ENCODE measurements at regions not wholly inside any gene's neighbourhood (a gene's known extent, or its start where the extent isn't known, plus 50 kb on each side); places are given as distances from the start of the nearest gene placed in this dataset.

DNA sequence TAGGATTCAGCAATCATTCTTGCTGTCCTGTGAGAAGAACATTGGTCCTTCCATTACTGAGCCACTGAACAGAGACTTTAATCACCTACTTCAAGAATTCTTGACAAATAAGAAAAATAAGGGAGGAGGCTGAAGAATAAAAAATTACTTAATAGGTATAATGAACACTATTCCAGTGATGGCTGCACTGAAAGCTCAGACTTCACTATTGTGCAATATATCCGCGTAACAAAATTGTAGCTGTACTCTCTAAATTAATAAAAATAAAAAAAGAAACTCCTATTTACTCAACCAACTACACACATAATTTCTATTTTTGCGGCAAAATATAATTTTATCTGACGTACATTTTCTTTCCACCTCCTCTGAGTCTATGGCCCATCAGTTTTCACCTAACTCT, 2441.0 kb downstream of the PCDH7 start:
- Histone ChIP-seq H3K27ac (no peak overlapping the region), H3K9me3 (no peaks in the 10 kb centered on the region), H3K4me1 (no peaks in the 10 kb centered on the region), H3K4me2 (no peak overlapping the region), H3K4me3 (no peak overlapping the region)
- ATAC-seq: no peak
- CTCF ChIA-PET: no interaction called here
- DNase-seq (ENCODE audit: low read depth in 1 of 2, low spot score in 1 of 2): no peak
- TF ChIP-seq EHMT2 (IDR thresholded peaks at IDR 0.05; ENCODE audit: low read depth): no peak
- TF ChIP-seq KDM5A (IDR thresholded peaks at IDR 0.05): no peak
- TF ChIP-seq, protein P1, sequence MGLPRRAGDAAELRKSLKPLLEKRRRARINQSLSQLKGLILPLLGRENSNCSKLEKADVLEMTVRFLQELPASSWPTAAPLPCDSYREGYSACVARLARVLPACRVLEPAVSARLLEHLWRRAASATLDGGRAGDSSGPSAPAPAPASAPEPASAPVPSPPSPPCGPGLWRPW (IDR thresholded peaks at IDR 0.05): no peak
- TF ChIP-seq BHLHE40 (IDR thresholded peaks at IDR 0.05; ENCODE audit: low read depth, low read length): no peak
- TF ChIP-seq CBX8 (IDR thresholded peaks at IDR 0.05): no peak
- no peak for TF ChIP-seq RARB (CRISPR knock-in tag; IDR thresholded peaks at IDR 0.05)
- no peak for TF ChIP-seq MAZ (IDR thresholded peaks at IDR 0.05; ENCODE audit: borderline replicate concordance, low read depth, low read length)
- TF ChIP-seq HOXA7 (CRISPR knock-in tag; IDR thresholded peaks at IDR 0.05): no peak
- TF ChIP-seq NPAS2 (CRISPR knock-in tag; IDR thresholded peaks at IDR 0.05; ENCODE audit: borderline replicate concordance): no peak
- no peak for TF ChIP-seq JUNB (IDR thresholded peaks at IDR 0.05)
- TF ChIP-seq, protein P2, sequence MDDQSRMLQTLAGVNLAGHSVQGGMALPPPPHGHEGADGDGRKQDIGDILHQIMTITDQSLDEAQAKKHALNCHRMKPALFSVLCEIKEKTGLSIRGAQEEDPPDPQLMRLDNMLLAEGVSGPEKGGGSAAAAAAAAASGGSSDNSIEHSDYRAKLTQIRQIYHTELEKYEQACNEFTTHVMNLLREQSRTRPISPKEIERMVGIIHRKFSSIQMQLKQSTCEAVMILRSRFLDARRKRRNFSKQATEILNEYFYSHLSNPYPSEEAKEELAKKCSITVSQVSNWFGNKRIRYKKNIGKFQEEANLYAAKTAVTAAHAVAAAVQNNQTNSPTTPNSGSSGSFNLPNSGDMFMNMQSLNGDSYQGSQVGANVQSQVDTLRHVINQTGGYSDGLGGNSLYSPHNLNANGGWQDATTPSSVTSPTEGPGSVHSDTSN (IDR thresholded peaks at IDR 0.05): no peak
- TF ChIP-seq FOXS1 (CRISPR knock-in tag; IDR thresholded peaks at IDR 0.05): no peak
- no peak for TF ChIP-seq FOSB (CRISPR knock-in tag; IDR thresholded peaks at IDR 0.05)
- no peak for TF ChIP-seq ZC3H11A (IDR thresholded peaks at IDR 0.05)
- TF ChIP-seq, protein P3, sequence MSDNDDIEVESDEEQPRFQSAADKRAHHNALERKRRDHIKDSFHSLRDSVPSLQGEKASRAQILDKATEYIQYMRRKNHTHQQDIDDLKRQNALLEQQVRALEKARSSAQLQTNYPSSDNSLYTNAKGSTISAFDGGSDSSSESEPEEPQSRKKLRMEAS (IDR thresholded peaks at IDR 0.05): no peak
- WGBS (ENCODE audit: missing lambda C conversion rate): 73% methylated on average over 4 of the region's 4 CpGs
- FAIRE-seq: no peak
- POLR2A ChIA-PET: no interaction called here

DNA sequence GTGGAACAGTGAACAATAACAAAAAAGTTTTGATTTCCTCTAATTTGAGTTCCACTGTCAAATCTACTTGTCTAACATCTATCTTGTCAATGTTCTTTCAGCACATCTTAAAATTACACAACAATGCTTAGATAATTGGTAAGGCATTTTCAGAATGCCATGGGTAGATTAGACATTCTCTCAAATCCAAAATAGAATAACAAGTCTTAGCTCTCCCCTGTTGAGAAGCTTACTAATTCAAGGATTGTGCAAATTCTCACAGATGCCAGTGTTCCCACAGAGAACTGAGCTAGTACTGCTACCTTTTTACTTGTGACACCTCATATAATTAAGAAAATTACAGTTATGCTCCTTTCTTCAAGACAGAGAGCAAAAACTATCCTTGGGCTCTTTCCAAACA, 2442.0 kb downstream of the PCDH7 start:
- Histone ChIP-seq H3K9me3 (no peaks in the 10 kb centered on the region), H3K4me3 (no peak overlapping the region), H3K27ac (no peak overlapping the region), H3K4me2 (no peak overlapping the region), H3K4me1 (no peaks in the 10 kb centered on the region)
- FAIRE-seq (no peak), ATAC-seq (no peak), DNase-seq (ENCODE audit: low read depth in 1 of 2, low spot score in 1 of 2) (no peak)
- TF ChIP-seq HOXB13 (CRISPR knock-in tag; IDR thresholded peaks at IDR 0.05; ENCODE audit: low read depth): no peak
- no peak for TF ChIP-seq HEYL (CRISPR knock-in tag; IDR thresholded peaks at IDR 0.05)
- no peak for TF ChIP-seq EP300 (IDR thresholded peaks at IDR 0.05)
- TF ChIP-seq SREBF2 (IDR thresholded peaks at IDR 0.05): no peak
- no peak for TF ChIP-seq PHF8 (IDR thresholded peaks at IDR 0.05; ENCODE audit: borderline replicate concordance, low read depth)
- ChIA-PET CTCF (no interaction called here), POLR2A (no interaction called here)

DNA sequence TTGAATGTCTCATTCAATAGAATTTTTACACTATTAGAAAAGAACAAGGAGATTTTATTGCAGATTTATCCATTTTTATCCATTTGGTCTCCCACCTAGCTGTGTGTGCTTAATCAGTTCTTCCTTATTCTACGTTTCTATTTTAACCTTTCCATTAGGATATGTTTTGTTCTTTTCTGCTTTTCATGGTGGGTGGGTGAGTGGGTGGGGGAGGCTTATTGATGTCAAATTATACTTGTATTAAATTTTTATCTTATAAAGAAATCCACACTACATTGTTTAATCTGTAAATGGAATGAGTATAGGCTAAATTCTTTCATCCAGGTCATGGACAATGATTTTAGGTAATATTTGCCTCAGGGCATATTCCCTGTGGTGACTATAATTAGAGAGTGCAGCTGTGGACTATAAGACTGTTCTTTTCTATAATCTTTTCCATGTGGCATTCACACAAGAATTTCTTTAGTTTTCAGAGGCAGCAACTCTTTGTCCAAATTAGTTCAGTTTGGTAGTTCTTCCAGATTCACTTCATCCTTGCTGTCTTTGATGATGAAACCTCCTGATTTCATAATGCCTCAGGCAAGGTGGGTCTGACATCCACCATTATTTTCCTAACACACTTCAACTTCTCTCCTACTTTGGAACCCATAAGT, 2451.8 kb downstream of the PCDH7 start:
- ChIA-PET POLR2A (no interaction called here), CTCF (interaction anchor here (0.6 to 1.2 kb wide), 2 partner anchors 15 to 30 kb away, joined by 3 read pairs; no protein-coding TSS in a partner anchor)
- H3K9me3 ChIP-seq: no peaks in the 10 kb centered on the region
- WGBS (ENCODE audit: missing lambda C conversion rate): 14% methylated on average over 1 of the region's 1 CpG
- no peak for DNase-seq (ENCODE audit: low read depth in 1 of 2, low spot score in 1 of 2)
- no peak overlapping the region for H3K4me3 ChIP-seq
- FAIRE-seq: no peak
- H3K27ac ChIP-seq: no peak overlapping the region
- TF ChIP-seq POLR2AphosphoS2 (conservative IDR thresholded peaks at IDR 0.05; ENCODE audit: low read length): no peak
- no peak for TF ChIP-seq FOSB (CRISPR knock-in tag; IDR thresholded peaks at IDR 0.05)
- no peak for TF ChIP-seq MYC (IDR thresholded peaks at IDR 0.05; ENCODE audit: borderline replicate concordance, low read length)
- TF ChIP-seq CBX2 (IDR thresholded peaks at IDR 0.05; ENCODE audit: borderline replicate concordance, low read depth): no peak
- no peak for TF ChIP-seq RFX5 (IDR thresholded peaks at IDR 0.05)
- H3K4me1 ChIP-seq: no peaks in the 10 kb centered on the region
- H3K4me2 ChIP-seq: no peak overlapping the region
- no peak for ATAC-seq
